ENCODE measurements at regions not wholly inside any gene's neighbourhood (a gene's known extent, or its start where the extent isn't known, plus 50 kb on each side); places are given as distances from the start of the nearest gene placed in this dataset.

DNA sequence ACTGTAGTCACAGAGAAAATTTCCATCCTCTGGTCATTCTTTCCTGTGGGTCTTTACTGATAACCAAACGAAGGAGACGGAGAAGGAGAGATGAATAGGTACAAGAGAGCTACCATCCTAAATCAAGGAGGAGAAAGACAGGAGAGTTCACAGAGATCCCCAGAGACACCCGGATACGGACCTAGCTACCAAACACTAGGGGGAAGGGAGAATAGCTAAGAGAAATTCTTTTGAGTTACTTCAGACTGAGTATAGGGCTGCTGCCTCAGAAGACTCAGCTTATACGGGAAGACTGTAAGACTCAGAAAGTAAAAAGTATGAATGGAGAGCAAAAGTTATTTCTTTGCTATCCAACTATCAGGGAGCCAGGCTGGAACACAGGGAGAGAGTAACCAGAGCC is 572.1 kb downstream of the C4orf33 start:
- Histone ChIP-seq H3K14ac (replicated peaks; ENCODE audit: low read depth, low read length) (no peak overlapping the region), H3K56ac (ENCODE audit: extremely low read depth, insufficient read depth, low read length) (no peak overlapping the region), H3K9me1 (ENCODE audit: insufficient read depth, low read length) (no peaks in the 10 kb centered on the region), H2AFZ (replicated peaks; ENCODE audit: low read length, poor library complexity) (no peak overlapping the region), H4K91ac (ENCODE audit: insufficient read depth, low read depth, low read length) (no peak overlapping the region), H3K9ac (ENCODE audit: low read depth, low read length) (no peak overlapping the region), H3K27ac (ENCODE audit: insufficient read depth, low read length) (no peak overlapping the region), H3K4me3 (ENCODE audit: insufficient read depth, low read depth, low read length) (no peak overlapping the region), H2BK120ac (ENCODE audit: low read depth, low read length) (no peak overlapping the region), H2BK5ac (ENCODE audit: low read depth, low read length, poor library complexity, severe bottlenecking) (no peak overlapping the region), H4K20me1 (ENCODE audit: insufficient read depth, low read length) (no peaks in the 10 kb centered on the region), H3K4me1 (ENCODE audit: control insufficient read depth, insufficient read depth, low read length) (no peaks in the 10 kb centered on the region), H3K27me3 (ENCODE audit: control insufficient read depth, insufficient read depth, low read length) (no peaks in the 10 kb centered on the region), H2AK5ac (ENCODE audit: low read depth, low read length) (no peak overlapping the region), H4K5ac (ENCODE audit: low read depth, low read length) (no peak overlapping the region), H3K79me1 (ENCODE audit: low read depth in 1 of 2, low read length in 2 of 2) (no peaks in the 10 kb centered on the region), H3K18ac (ENCODE audit: low read depth, low read length) (no peak overlapping the region), H4K8ac (ENCODE audit: low read depth in 2 of 2, low read length in 2 of 2) (no peak overlapping the region), H3K4ac (ENCODE audit: low read depth, low read length) (no peak overlapping the region), H3K36me3 (ENCODE audit: control insufficient read depth, insufficient read depth, low read length) (no peaks in the 10 kb centered on the region), H2AK9ac (replicated peaks; ENCODE audit: low read depth, low read length, poor library complexity) (no peak overlapping the region), H3K23ac (ENCODE audit: low read depth, low read length) (no peak overlapping the region), H3K4me2 (ENCODE audit: low read depth, low read length) (no peak overlapping the region), H2BK20ac (ENCODE audit: low read depth, low read length) (no peak overlapping the region), H3K9me3 (ENCODE audit: control insufficient read depth, insufficient read depth, low read length) (0 out of 2 replicates have a peak, but pooled peaks cover 2% of the 10 kb centered on the region), H2BK15ac (ENCODE audit: low read depth, low read length) (no peak overlapping the region)
- CTCF ChIA-PET: no interaction called here
- no peak for TF ChIP-seq MXI1 (IDR thresholded peaks at IDR 0.05; ENCODE audit: borderline replicate concordance, low read depth, low read length)
- TF ChIP-seq, protein P1, sequence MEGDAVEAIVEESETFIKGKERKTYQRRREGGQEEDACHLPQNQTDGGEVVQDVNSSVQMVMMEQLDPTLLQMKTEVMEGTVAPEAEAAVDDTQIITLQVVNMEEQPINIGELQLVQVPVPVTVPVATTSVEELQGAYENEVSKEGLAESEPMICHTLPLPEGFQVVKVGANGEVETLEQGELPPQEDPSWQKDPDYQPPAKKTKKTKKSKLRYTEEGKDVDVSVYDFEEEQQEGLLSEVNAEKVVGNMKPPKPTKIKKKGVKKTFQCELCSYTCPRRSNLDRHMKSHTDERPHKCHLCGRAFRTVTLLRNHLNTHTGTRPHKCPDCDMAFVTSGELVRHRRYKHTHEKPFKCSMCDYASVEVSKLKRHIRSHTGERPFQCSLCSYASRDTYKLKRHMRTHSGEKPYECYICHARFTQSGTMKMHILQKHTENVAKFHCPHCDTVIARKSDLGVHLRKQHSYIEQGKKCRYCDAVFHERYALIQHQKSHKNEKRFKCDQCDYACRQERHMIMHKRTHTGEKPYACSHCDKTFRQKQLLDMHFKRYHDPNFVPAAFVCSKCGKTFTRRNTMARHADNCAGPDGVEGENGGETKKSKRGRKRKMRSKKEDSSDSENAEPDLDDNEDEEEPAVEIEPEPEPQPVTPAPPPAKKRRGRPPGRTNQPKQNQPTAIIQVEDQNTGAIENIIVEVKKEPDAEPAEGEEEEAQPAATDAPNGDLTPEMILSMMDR (conservative IDR thresholded peaks at IDR 0.05; ENCODE audit: low read depth, low read length): no peak
- dilution Hi-C loops (cut with HindIII; ENCODE audit: low sequenced_read_pairs, unreplicated experiment): no loop called here
- no TSS peak for BruUV-seq (replicated peaks)
- intact Hi-C loops (cut with micrococcal nuclease): no loop called here
- no peak for DNase-seq
- POLR2A ChIA-PET (ENCODE audit: unreplicated experiment): no interaction called here
- in situ Hi-C loops (cut with MboI; ENCODE audit: low sequenced_read_pairs): no loop called here
- WGBS, 2 experiments (ENCODE audit: extremely low coverage in 2 of 2, insufficient read length in 1 of 2): no CpG with 5 or more reads among the region's 5 CpGs
- no peak for ATAC-seq (ENCODE audit: low read depth)

All from IMR-90 (cell line).